Endodermal cell (in vitro differentiated cells): ENCODE measurements at regions not wholly inside any gene's neighbourhood (a gene's known extent, or its start where the extent isn't known, plus 50 kb on each side); places are given as distances from the start of the nearest gene placed in this dataset.

Experiments used
- DNase-seq: peaks from one replicate; pipeline ENCODE4 v3.0.0-alpha.2; 2017
- H3K27ac ChIP-seq: 2 replicates; pipeline ENCODE4 v1.5.1; 2013; ENCODE audit warnings: mild to moderate bottlenecking, low read depth, low read length, moderate library complexity
- H3K27me3 ChIP-seq: 2 replicates; pipeline ENCODE4 v1.6.1; 2013; ENCODE audit warnings: mild to moderate bottlenecking, low read length, moderate library complexity; ENCODE audit not compliant: insufficient read depth, control insufficient read depth, poor library complexity, severe bottlenecking
- H3K36me3 ChIP-seq: 2 replicates; pipeline ENCODE4 v1.7.0; 2013; ENCODE audit warnings: mild to moderate bottlenecking, low read length, moderate library complexity; ENCODE audit not compliant: control insufficient read depth, insufficient read depth
- H3K4me1 ChIP-seq: one replicate; pipeline ENCODE4 v1.7.0; 2013; ENCODE audit warnings: low read length; ENCODE audit not compliant: control insufficient read depth, insufficient read depth
- H3K4me3 ChIP-seq: 2 replicates; pipeline ENCODE4 v1.5.1; 2013; ENCODE audit warnings: mild to moderate bottlenecking, low read length, moderate library complexity
- H3K9ac ChIP-seq: 2 replicates; pipeline ENCODE4 v1.6.1; 2013; ENCODE audit warnings: mild to moderate bottlenecking, low read length, moderate library complexity; ENCODE audit not compliant: poor library complexity, severe bottlenecking; ENCODE audit errors: extremely low read depth
- H3K9me3 ChIP-seq: 2 replicates; pipeline ENCODE4 v1.6.1; 2013; ENCODE audit warnings: mild to moderate bottlenecking, low read length, moderate library complexity; ENCODE audit not compliant: control insufficient read depth
- H3K27ac Mint-ChIP-seq: 2 replicates; pipeline ENCODE4 v1.8.0; 2020; ENCODE audit warnings: mixed read lengths
- H3K27me3 Mint-ChIP-seq: 2 replicates; pipeline ENCODE4 v1.8.0; 2021; ENCODE audit warnings: mild to moderate bottlenecking, mixed read lengths; ENCODE audit not compliant: insufficient read depth
- H3K36me3 Mint-ChIP-seq: 2 replicates; pipeline ENCODE4 v1.8.0; 2020; ENCODE audit warnings: low read depth, mixed read lengths
- H3K4me1 Mint-ChIP-seq: 2 replicates; pipeline ENCODE4 v1.8.0; 2020; ENCODE audit warnings: mixed read lengths
- H3K4me3 Mint-ChIP-seq: 2 replicates; pipeline ENCODE4 v1.8.0; 2020; ENCODE audit warnings: mild to moderate bottlenecking, moderate library complexity, mixed read lengths
- H3K9me3 Mint-ChIP-seq: 2 replicates; pipeline ENCODE4 v1.8.0; 2020; ENCODE audit warnings: mild to moderate bottlenecking, mixed read lengths
- WGBS, 2 experiments: methylation state at CpG; one replicate each; pipeline versions ENCODE4 v1.1.5 to v1.1.7; 2013; ENCODE audit warnings: missing lambda C conversion rate in 2 of 2, mixed read lengths in 1 of 2; ENCODE audit not compliant: insufficient coverage in 1 of 2, insufficient read length in 1 of 2; 5-methylcytosine and 5-hydroxymethylcytosine counted together
- TF ChIP-seq, protein P1 (sequence below): fragments of 200-600 bp; sonication (generic); conservative IDR thresholded peaks from 2 replicates; pipeline ENCODE4 v1.5.0; 2021; ENCODE audit warnings: antibody characterized with exemption, mild to moderate bottlenecking

DNA sequence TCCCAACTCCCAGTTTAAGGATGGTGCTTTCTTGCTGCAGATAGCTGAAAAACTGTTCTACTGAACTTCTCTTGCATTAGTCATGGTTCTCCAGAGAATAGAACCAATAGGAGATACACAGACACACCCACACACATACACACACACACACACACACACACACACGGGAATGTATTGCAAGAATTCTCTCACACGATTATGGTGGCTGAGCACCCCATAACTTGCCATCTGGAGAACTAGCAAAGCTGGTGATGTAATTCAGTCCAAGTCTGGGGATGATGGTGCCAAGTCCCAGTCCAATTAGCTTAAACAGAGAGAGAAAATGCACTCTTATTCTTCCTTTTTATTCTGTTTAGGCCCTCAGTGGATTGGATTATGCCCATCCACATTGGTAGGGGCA is 643.9 kb downstream of the DIAPH3 start:
- peaks cover 2% of the 10 kb centered on the region for H3K9me3 Mint-ChIP-seq
- H3K36me3 Mint-ChIP-seq = no peaks in the 10 kb centered on the region
- Histone ChIP-seq H3K4me1 (no peaks in the 10 kb centered on the region), H3K9me3 (no peaks in the 10 kb centered on the region), H3K4me3 (no peak overlapping the region), H3K27ac (no peak overlapping the region), H3K9ac (no peak overlapping the region), H3K27me3 (no peaks in the 10 kb centered on the region), H3K36me3 (no peaks in the 10 kb centered on the region)
- TF ChIP-seq, protein P1, sequence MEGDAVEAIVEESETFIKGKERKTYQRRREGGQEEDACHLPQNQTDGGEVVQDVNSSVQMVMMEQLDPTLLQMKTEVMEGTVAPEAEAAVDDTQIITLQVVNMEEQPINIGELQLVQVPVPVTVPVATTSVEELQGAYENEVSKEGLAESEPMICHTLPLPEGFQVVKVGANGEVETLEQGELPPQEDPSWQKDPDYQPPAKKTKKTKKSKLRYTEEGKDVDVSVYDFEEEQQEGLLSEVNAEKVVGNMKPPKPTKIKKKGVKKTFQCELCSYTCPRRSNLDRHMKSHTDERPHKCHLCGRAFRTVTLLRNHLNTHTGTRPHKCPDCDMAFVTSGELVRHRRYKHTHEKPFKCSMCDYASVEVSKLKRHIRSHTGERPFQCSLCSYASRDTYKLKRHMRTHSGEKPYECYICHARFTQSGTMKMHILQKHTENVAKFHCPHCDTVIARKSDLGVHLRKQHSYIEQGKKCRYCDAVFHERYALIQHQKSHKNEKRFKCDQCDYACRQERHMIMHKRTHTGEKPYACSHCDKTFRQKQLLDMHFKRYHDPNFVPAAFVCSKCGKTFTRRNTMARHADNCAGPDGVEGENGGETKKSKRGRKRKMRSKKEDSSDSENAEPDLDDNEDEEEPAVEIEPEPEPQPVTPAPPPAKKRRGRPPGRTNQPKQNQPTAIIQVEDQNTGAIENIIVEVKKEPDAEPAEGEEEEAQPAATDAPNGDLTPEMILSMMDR = no peak
- no peak for DNase-seq
- no peak overlapping the region for H3K4me3 Mint-ChIP-seq
- no peaks in the 10 kb centered on the region for H3K27me3 Mint-ChIP-seq
- peaks cover 10% of the 10 kb centered on the region for H3K4me1 Mint-ChIP-seq
- no peak overlapping the region for H3K27ac Mint-ChIP-seq
- 91 to 100% methylated on average over 1 to 2 of the region's 2 CpGs for WGBS, 2 experiments

DNA sequence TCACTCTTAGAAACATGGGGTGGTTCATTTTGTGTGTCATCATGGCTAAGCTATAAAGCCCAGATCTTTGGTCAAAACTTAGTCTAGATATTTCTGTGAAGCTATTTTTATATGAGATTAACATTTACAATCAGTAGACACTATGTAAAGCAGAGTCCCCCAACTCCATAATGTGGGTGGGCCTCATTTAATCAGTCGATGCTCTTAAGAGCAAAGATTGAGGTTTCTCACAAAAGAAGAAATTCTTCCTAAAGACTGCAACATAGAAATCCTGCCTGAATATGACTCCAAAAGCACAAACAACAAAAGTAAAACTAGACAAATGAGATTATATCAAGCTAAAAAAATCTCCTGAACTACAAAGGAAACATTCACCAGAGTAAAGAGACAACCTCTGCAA is 642.2 kb downstream of the DIAPH3 start:
- no peaks in the 10 kb centered on the region for H3K9me3 Mint-ChIP-seq
- 100% methylated on average over 1 of the region's 1 CpG for WGBS, 2 experiments
- no peaks in the 10 kb centered on the region for H3K36me3 Mint-ChIP-seq
- no peak for DNase-seq
- no peak overlapping the region for H3K27ac Mint-ChIP-seq
- Histone ChIP-seq H3K9me3 (no peaks in the 10 kb centered on the region), H3K27ac (no peak overlapping the region), H3K27me3 (no peaks in the 10 kb centered on the region), H3K4me1 (no peaks in the 10 kb centered on the region), H3K4me3 (no peak overlapping the region), H3K9ac (no peak overlapping the region), H3K36me3 (no peaks in the 10 kb centered on the region)
- no peak overlapping the region for H3K4me3 Mint-ChIP-seq
- no peaks in the 10 kb centered on the region for H3K27me3 Mint-ChIP-seq
- peaks cover 5% of the 10 kb centered on the region for H3K4me1 Mint-ChIP-seq
- TF ChIP-seq, protein P1 = no peak

DNA sequence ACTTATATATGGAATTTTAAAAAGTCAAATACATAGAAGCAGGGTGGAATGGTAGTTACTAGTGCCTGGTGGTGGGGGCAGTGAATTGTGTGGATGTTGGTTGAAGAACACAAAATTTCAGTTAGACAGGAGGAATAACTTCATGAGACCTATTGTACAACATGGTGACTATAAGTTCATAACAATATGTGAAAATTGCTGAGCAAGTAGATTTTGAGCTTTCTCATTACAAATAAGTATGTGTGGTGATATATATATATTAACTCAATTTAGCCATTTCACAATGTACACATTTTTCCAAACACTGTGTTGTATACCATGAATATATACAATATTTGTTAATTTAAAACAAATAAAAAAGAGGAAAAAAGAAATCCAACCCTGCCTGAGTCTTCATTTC is 641.1 kb downstream of the DIAPH3 start:
- TF ChIP-seq, protein P1 = no peak
- no peak overlapping the region for H3K27ac ChIP-seq
- no peaks in the 10 kb centered on the region for H3K36me3 Mint-ChIP-seq

More for the DNA sequence above, 641.1 kb downstream of the DIAPH3 start:
- H3K4me1 Mint-ChIP-seq = peaks cover 5% of the 10 kb centered on the region
- H3K27me3 Mint-ChIP-seq = no peaks in the 10 kb centered on the region
- Histone ChIP-seq H3K4me1 (no peaks in the 10 kb centered on the region), H3K27me3 (no peaks in the 10 kb centered on the region), H3K4me3 (no peak overlapping the region), H3K9me3 (no peaks in the 10 kb centered on the region), H3K36me3 (no peaks in the 10 kb centered on the region), H3K9ac (no peak overlapping the region)
- H3K4me3 Mint-ChIP-seq = no peak overlapping the region
- no peaks in the 10 kb centered on the region for H3K9me3 Mint-ChIP-seq
- DNase-seq = no peak
- H3K27ac Mint-ChIP-seq = no peak overlapping the region
